ENCODE measurements at regions not wholly inside any gene's neighbourhood (a gene's known extent, or its start where the extent isn't known, plus 50 kb on each side); places are given as distances from the start of the nearest gene placed in this dataset.

DNA sequence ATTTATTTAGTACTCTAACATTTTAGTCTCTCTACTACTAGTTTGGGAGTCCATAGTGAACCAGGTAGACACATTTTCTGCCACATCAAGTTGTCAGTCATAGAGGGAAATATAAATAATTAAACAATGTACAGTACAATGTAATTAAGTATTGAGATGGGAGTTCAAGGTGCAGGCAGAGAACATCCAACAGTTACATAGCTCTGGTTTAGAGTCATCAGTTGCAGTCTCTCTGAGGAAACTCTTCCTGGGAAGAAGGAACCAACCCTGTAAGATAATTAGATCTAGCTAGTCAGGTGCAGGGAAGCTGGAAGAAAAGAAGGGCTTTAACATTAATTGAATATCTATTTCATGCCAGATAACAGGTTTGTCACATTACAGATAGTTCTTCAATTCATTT, 457.9 kb upstream of the DYNLRB2 start:
- peaks cover 5% of the 10 kb centered on the region for H3K4me1 Mint-ChIP-seq (ENCODE audit: unreplicated experiment)
- no peak overlapping the region for H3K4me3 Mint-ChIP-seq (ENCODE audit: unreplicated experiment)
- TF ChIP-seq, protein P1, sequence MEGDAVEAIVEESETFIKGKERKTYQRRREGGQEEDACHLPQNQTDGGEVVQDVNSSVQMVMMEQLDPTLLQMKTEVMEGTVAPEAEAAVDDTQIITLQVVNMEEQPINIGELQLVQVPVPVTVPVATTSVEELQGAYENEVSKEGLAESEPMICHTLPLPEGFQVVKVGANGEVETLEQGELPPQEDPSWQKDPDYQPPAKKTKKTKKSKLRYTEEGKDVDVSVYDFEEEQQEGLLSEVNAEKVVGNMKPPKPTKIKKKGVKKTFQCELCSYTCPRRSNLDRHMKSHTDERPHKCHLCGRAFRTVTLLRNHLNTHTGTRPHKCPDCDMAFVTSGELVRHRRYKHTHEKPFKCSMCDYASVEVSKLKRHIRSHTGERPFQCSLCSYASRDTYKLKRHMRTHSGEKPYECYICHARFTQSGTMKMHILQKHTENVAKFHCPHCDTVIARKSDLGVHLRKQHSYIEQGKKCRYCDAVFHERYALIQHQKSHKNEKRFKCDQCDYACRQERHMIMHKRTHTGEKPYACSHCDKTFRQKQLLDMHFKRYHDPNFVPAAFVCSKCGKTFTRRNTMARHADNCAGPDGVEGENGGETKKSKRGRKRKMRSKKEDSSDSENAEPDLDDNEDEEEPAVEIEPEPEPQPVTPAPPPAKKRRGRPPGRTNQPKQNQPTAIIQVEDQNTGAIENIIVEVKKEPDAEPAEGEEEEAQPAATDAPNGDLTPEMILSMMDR (IDR thresholded peaks at IDR 0.05) = no peak
- no peaks in the 10 kb centered on the region for H3K9me3 Mint-ChIP-seq (ENCODE audit: unreplicated experiment)
- H3K27me3 Mint-ChIP-seq (ENCODE audit: unreplicated experiment) = no peaks in the 10 kb centered on the region
- H3K27ac Mint-ChIP-seq (ENCODE audit: unreplicated experiment) = no peak overlapping the region
- DNase-seq (ENCODE audit: extremely low spot score, unreplicated experiment) = no peak
- no peaks in the 10 kb centered on the region for H3K36me3 Mint-ChIP-seq (ENCODE audit: unreplicated experiment)

DNA sequence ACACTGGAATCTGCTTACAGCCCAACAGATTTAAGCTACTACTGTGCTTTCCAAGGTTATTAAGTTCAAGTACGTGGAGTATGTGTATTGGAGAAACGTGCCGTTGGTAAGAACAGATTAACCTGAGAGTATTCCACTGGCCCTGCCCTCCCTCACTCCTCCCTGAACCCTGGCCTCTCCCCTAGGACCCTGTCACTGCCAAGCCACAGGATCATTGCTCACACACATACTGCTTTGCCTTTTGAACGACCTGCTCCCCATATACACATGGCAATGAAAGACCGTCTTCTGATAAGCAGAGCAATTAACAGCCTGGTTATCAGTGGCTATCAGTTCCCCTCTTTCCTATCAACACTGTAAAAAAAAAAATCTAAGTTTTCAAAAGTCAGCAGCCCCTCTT, 458.9 kb upstream of the DYNLRB2 start:
- Mint-ChIP-seq H3K27ac (ENCODE audit: unreplicated experiment) (no peak overlapping the region), H3K4me1 (ENCODE audit: unreplicated experiment) (peaks cover 5% of the 10 kb centered on the region), H3K27me3 (ENCODE audit: unreplicated experiment) (no peaks in the 10 kb centered on the region), H3K9me3 (ENCODE audit: unreplicated experiment) (no peaks in the 10 kb centered on the region), H3K36me3 (ENCODE audit: unreplicated experiment) (no peaks in the 10 kb centered on the region), H3K4me3 (ENCODE audit: unreplicated experiment) (no peak overlapping the region)
- TF ChIP-seq, protein P1 (IDR thresholded peaks at IDR 0.05) = no peak
- DNase-seq (ENCODE audit: extremely low spot score, unreplicated experiment) = no peak

DNA sequence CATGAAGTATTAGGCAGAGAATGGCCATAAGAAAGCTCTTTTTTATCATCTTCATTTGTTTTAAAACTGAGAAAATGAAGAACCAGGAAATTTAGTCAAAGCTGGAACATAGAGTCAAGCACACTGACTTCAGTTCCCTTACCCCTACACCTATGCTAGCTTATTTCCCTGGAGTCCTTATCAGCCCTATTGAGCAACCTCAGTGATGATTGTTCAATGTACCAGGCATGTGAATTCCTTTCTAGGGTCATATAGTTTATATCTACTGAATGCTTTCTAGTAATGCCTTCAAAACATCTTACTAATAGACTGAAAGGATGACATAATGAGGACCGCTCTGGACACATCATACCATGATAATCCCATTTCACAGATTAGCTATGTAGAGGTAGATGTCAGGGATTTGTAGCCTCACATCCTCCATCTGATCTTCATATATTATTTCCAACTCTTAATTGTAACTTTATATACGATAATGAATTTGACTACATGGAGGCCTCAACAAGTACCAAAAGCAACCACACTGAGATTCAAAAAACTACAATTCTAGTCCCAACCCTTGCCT, 460.4 kb upstream of the DYNLRB2 start:
- Mint-ChIP-seq H3K27ac (ENCODE audit: unreplicated experiment) (no peak overlapping the region), H3K36me3 (ENCODE audit: unreplicated experiment) (no peaks in the 10 kb centered on the region), H3K27me3 (ENCODE audit: unreplicated experiment) (no peaks in the 10 kb centered on the region), H3K4me3 (ENCODE audit: unreplicated experiment) (no peak overlapping the region), H3K9me3 (ENCODE audit: unreplicated experiment) (no peaks in the 10 kb centered on the region), H3K4me1 (ENCODE audit: unreplicated experiment) (peaks cover 5% of the 10 kb centered on the region)
- no peak for DNase-seq (ENCODE audit: extremely low spot score, unreplicated experiment)
- TF ChIP-seq, protein P1 (IDR thresholded peaks at IDR 0.05) = no peak

DNA sequence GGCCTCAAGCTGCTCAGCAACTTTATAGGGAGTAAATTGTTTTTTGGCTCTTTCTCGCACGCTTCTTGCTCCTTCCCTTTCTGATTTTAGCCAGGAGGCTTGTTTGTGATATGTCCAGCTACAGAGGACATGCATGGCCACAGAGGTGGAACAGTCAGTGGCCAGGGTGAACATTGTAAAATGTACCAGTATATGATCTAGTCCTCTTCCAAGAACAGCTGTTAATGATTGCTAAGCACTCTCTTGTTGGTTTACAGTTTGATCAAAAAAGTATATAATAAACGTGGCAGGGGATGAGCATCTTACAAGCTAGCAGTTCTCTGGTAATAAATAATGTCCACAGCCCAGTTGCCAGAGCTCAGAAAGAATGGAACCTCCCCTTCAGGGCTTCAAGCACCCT, 461.7 kb upstream of the DYNLRB2 start:
- H3K36me3 Mint-ChIP-seq (ENCODE audit: unreplicated experiment) = no peaks in the 10 kb centered on the region
- no peaks in the 10 kb centered on the region for H3K9me3 Mint-ChIP-seq (ENCODE audit: unreplicated experiment)
- peaks cover 3% of the 10 kb centered on the region for H3K4me1 Mint-ChIP-seq (ENCODE audit: unreplicated experiment)
- TF ChIP-seq, protein P1 (IDR thresholded peaks at IDR 0.05) = no peak
- H3K27me3 Mint-ChIP-seq (ENCODE audit: unreplicated experiment) = no peaks in the 10 kb centered on the region
- no peak overlapping the region for H3K4me3 Mint-ChIP-seq (ENCODE audit: unreplicated experiment)
- DNase-seq (ENCODE audit: extremely low spot score, unreplicated experiment) = no peak
- no peak overlapping the region for H3K27ac Mint-ChIP-seq (ENCODE audit: unreplicated experiment)

DNA sequence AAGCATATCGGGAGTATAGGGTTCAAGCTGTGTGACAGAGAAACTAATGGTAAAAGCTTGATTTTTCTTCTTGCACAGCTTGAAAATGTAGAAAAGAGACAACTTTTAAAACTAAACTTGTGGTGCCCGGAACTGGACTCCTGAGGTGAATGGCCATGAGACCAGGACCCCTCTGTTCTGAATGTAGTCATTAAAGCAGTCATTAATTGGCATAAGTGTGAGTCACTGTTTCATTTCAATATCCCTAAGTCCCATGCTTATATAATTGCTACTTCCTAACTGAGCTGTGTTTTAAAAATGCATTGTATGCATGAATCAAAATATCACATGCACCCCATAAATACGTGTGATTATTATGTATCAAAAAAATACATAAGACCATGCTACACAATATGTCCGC, 463.1 kb upstream of the DYNLRB2 start:
- no peak for DNase-seq (ENCODE audit: extremely low spot score, unreplicated experiment)
- no peak overlapping the region for H3K4me3 Mint-ChIP-seq (ENCODE audit: unreplicated experiment)
- H3K36me3 Mint-ChIP-seq (ENCODE audit: unreplicated experiment) = no peaks in the 10 kb centered on the region
- H3K4me1 Mint-ChIP-seq (ENCODE audit: unreplicated experiment) = peaks cover 3% of the 10 kb centered on the region
- H3K27ac Mint-ChIP-seq (ENCODE audit: unreplicated experiment) = no peak overlapping the region
- TF ChIP-seq, protein P1 (IDR thresholded peaks at IDR 0.05) = no peak
- no peaks in the 10 kb centered on the region for H3K9me3 Mint-ChIP-seq (ENCODE audit: unreplicated experiment)
- H3K27me3 Mint-ChIP-seq (ENCODE audit: unreplicated experiment) = no peaks in the 10 kb centered on the region

All from osteocyte (in vitro differentiated cells).